ENCODE measurements at regions not wholly inside any gene's neighbourhood (a gene's known extent, or its start where the extent isn't known, plus 50 kb on each side); places are given as distances from the start of the nearest gene placed in this dataset.

- TF ChIP-seq CTCF (IDR thresholded peaks at IDR 0.05) (no peak), EZH2 (IDR thresholded peaks at IDR 0.05) (no peak), EZH2phosphoT487 (IDR thresholded peaks at IDR 0.05) (no peak)
These were observed 61.9 kb upstream of the JAK2 start for GRCh38 chr9:4923141-4923540.

Data from neural progenitor cell (in vitro differentiated cells).